Activated CD4-positive, alpha-beta T cell treated with anti-CD3 and anti-CD28 coated beads, Interleukin-2, amount 50 U/mL, for 1 hour (primary cell): ENCODE measurements at regions not wholly inside any gene's neighbourhood (a gene's known extent, or its start where the extent isn't known, plus 50 kb on each side); places are given as distances from the start of the nearest gene placed in this dataset.

ENCODE experiments used
- DNase-seq: peaks from one replicate; pipeline ENCODE4 v3.0.0-alpha.2; 2020

DNA sequence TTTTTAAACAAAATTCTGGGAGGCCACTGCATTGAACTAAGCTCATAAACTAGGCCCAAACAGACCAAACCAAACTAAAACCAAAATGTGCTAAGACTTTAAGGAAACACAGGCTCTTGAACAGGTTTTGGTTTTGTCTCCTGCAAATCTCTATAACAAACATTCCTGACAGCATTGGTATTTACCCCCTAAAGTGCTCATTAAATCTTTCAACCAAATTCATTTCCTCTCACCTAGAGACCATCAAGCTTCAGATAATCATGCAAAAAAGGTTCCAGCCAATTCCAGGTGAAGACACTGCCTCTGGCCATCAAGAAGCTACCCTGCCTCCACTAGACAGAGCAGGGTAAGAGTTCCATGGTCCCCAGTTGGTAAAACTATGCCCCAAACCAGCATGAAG lies 951.2 kb upstream of the MIR17HG start:
- no peak for DNase-seq

DNA sequence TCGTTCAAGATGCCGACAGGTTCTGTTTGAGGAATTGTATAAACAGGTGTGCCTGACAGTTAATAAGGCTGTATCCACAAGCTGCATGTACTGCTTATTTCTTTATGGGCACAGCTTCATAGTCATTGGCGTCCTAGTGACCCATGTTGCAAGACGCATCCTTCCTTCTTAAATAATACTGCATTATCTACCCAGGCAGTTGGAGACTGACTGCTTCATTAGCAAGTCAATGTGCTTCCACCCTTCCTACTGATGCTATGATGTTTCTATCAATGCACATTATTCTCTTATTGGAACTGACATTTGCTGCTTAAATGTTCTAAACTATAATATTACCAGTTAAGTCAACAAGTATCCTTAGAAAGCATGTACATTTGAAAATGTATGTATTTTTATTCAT lies 950.0 kb upstream of the MIR17HG start:
- no peak for DNase-seq

DNA sequence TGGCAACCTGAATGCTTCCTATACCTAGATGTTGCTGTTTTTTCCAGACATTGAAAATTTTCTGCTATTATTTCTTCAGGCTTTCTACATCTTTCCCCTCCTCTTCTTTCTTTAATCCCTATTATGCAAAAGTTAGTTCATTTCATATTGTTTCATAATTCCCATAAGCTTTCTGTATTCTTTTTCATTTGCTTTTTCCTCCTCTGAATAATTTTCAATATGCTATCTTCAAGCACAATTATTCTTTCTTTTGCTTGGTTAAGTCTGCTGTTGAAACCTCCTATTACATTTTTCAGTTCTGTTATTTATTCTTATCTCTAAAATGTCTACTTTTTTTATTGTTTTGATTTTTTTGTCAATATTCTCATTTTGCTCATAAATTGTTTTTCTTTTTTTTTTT lies 947.1 kb upstream of the MIR17HG start:
- DNase-seq: no peak

DNA sequence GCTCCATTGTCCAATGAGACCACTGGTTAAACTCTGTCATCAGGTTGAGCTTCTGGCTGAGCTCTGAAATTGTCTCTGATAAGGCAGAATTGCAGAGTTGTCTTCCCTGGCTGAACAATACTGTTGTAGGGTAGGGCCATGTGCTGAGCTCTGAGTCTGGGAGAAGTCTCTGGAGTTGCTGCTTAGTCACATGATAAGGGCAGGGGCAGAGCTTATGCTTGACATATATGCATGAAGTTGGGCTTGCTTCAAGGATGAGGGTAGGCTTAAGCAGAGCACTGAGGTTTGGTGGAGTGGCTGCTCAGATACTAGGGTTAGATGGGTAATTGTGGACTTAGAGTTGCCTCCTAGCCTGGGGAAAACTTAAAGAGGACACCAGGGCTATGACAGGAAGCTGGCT lies 946.3 kb upstream of the MIR17HG start:
- no peak for DNase-seq

DNA sequence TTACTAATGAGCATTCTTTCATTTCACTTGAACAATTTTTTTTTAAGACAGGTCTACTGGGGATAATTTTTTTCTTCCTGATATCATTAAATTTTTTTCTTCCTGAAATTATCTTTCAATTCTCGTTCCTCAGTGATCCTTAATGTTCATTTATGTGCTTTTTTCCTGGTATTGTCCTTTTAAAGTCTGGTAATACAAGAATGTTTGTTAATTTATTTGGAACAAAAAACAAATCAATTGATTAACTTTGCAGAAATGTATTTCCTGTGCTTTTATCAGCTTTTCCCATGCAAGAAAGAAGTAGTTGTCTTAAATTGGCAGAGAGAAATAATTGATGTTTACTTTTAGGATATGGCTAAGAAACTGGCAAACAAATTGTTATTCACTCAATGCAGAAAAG lies 945.4 kb upstream of the MIR17HG start:
- DNase-seq: no peak

DNA sequence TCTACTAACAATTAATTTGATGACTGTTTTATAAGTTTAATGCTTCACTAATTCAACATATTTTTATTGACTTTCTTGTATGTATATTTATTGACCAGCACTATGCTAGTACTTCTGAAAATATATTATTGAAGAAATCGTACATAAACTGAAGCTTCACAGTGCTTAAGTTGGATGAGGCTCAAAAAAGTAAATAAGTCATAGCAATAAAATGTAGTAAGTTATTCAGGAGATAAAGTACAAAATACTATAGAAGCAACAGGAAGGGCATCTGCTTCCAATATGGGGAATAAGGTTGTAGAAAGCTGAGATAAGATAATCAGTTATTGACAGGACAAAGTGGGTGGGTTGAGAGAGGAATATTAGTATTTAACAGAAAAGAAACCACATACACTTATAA lies 944.9 kb upstream of the MIR17HG start:
- DNase-seq: no peak

DNA sequence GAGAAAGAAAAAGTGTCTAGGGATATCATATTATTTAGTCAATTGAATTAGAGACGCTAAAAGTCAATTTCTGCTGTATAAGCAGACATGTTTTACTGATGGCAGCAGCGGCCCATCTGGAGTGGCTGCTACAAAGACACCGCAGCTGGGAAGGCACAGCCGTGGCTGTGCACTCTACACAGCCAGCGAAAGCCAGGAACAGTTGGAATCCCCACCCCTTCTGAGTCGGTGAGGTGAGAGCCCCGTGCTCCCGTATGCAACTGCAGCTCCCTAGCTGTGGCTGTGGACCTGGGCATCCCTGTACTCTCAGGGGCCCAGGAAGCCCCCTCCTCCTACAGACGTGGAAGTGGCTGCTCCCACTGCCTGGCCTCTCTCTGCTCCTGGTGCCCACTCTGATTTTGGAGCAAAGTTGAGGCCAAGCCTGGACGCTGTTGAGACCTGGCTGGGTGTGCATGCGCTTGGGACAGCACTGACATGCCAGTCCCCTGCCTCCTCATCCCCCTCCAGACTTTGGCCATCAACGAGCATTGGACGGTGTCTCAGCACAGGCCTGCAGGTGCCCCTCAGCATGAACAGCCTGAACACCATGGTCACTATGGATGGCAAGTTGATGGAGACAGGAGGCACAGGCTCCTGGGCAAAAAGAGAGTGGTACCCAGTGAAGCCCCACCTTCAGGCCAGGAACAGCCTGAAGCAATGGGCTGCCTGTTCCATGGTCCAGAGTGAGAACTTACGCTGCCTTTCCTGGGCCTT lies 944.0 kb upstream of the MIR17HG start:
- DNase-seq: no peak

DNA sequence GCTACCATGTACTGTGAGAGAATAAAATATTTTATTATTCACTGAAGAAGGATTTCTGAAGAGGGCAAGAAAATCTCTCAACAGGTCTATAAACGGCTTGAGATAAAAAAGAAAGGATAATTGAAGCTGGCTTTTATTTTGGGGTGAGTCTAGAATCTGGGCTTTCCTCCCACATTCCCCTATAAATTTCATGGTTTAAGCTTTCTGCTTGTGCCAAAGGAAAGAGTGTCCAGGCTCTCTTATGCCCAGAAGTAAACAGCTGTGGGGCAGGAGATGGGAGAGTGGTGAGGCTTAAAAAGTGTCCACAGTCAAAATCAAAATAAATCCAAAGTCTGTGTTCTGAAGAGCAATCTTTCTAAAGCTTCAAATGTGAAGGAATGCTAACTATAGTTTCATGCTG lies 942.2 kb upstream of the MIR17HG start:
- no peak for DNase-seq

DNA sequence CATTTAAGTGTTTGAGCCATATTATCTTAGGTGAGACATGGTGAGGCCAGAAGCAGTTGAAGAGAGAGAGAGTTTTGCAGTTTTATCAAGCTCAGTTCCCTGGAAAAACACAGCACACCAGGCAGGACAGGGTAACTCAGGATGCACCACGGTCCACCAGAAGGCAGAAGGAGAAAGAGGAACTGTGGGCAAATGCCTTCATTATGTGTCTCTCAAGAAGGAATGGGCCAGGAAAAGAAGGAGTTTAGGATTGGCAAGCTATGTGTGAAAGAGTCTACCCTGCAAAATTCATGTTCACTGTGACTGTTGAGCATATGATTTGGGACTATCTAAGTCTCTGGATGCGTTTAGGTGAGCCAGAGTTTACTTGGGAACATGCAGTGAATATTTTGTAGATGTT lies 934.5 kb upstream of the MIR17HG start:
- DNase-seq: no peak

DNA sequence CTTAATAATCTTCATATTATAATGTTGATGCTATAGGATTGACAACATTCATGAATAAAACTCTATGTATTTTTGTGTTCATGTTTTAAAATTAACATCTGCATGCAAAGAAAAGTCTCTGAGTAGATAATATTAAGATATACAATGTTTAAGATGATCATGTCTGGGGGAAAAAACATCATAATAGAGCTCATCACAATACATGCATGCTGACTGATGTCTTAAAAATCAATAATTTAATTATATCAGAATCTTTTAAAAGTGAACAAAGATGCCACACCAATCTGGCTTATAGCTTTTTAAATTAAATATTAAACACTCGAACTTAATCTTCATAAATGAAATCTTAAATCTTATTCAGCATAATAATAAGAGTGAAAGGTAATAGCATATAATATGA lies 933.9 kb upstream of the MIR17HG start:
- DNase-seq: no peak

DNA sequence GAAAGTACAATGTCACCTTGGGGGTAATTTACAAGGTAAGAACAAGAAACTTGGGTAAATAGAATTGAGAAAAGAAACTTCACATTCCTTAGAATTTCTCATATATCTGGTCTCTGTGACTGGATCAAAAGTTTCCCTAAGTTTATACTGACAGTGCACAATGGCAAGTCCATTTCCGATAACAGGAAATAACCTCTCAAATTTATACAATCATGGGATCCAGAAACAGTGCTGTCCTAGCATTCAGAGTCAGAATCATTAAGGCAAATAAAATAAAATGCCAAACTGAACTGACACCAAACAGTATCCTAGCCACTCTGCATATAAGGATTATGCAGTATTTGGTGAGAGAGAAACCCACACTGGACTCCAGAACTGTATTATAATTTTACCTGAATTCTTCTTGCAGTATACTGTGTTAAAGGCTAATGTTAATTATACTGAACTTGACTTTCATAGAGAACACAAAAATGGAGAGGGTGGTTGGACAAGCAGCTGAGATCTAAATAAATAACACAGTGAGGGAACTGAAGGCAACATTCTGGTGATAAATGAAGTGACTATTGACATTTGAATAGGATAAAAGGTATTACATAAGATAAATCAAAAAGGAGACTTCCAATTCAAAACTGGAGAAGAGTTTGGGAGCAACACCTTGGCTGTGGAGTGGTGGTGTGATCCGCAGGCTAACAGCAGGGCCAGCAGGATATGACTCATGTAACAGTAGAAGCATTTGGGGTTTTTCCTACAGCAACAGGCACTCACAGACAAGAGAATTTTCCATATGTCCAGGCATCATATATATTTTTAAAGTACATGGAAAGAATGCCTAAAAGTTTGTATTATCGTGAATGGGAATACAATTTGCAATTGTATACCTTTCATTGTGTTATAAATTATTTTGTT lies 932.5 kb upstream of the MIR17HG start:
- DNase-seq: no peak

DNA sequence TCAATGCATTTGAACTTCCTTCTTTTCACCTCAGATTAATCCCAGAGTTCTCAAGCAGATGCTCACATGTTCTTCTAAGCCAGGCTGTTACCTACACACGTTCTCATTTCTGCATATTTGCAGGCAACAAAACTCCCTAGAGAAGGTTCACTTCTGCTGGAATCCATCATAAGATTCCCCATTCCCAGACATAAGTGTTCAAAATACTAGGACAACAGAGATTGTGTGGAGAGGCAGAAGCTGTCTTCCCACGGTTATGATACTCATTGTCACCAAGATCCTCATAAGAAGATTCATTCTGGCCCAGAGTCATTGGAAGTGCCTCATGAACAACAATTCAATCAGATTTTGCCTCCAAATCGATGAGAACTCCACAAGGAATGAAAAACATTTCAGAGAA lies 931.6 kb upstream of the MIR17HG start:
- no peak for DNase-seq

DNA sequence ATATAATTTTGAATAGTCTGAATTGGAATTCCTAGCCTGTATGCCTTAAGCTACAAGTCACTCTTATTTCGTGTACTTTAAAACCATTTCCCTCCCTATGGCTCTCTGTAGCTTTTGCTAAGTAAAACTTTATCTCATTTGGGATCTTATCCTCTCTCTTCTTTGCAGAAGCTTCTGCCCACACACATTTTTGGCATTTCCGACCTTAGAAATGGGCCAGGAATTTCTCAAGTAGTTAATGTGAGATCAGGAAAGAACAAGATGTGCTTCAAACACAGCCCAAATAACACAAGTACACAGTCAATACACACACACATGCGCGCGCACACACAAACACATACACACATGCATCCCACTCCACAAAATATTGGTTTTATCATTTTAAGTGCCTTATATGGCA lies 931.0 kb upstream of the MIR17HG start:
- DNase-seq: no peak

DNA sequence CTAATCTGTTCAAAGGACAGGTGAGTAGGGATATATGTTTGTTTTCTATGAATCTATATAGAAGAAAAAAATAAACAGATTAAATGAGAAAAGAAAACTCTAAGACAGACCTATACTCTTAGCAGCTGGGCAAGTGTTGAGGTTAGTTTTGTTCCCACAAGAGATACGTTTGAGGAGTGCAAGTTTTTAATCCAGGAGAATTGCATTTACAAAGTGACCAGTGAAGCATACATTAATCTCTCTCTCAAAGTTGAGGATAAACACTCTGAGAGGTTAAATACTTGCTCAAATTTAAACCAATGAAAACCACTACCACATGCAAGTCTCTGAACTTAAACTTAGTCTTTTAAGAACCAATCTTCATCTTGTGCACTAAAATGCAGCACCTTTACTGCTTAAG lies 930.5 kb upstream of the MIR17HG start:
- no peak for DNase-seq

DNA sequence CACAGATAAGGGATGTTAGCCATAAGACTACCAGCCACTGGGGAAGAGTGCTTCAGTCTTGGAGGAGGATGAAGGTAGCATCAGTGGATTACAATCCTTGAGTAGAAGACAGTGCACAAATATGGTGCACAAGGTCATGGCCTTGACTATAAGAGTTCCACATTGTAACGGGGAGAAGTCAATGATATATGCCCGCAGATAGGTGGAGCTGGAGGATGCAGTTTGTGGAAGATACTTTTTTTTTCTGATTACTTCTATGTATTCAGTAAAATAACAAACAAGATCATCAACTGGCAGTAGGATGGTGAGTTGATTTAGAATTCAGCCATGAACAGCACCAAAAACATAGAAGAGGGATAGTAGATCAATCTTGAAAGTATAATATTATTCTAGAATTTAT lies 926.8 kb upstream of the MIR17HG start:
- no peak for DNase-seq

DNA sequence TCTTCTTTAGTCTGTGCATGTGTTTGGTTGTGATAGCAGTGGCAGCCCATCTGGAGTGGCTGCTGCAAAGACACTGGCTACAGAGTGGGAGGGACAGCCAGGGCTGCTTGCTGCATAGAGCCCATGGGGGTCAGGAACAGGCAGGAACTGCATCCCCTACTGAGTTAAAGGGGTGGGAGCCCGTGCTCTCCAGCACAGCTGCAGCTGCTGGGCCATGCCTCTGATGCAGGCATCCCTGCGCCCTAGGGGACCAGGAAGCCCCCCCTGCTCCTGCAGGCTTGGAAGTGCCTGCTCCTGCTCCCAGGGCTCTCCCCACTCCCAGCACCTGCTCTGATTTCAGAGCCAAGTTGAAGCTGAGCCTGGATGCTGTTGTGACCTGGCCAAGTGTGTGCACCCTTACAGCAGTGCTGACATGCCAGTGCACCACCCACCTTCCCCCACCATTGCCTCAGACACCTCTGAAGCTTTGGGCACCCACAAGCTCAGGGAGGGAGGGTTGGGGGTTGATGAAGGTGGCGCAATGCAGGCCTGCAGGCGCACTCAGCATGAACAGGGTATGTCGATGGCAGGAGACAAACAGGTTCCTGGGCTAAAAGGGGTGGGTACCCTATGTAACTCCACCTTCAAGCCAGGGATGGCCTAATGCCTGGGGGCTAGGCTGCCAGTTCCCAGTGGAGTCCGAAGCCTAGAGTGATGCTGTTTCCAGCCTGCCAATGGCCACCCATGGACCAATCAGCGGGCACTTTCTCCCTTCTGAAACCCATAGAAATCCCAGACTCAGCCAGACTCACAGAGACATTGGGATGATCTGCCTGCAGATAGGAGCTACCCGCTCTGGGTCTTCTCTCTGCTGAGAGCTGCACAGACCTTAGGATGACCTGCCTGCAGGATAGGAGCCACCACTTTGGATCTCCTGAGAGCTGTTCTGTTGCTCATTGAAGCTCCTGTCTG lies 919.9 kb upstream of the MIR17HG start:
- DNase-seq: no peak

DNA sequence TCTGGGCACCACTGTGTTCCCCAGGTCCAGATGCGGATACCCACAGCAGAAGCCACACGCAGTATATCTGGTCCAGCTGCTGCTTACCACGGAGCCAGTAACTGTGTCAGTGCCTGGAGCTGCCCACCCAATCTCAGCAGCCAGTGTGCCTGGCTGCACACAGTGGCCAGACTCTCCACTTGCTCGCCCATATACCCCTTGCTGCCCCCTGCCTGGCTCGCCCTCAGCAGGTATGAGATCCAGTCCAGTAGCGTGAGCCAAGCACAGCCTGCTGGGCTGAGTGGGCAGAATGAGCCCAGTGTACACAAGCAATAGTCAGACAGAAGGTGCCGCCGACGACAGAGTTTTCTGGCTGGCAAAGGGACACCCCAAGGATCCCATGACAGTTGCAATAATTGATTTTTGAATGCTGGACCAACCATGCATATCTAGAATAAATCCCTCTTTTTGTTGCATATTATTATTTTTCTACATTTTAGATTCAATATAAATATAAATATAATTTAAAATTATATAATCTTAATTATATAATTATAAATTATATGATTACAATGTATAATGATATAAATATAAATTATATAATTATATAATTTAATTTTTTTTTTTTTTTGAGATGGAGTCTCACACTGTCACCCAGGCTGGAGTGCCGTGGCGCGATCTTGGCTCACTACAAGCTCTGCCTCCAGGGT lies 918.8 kb upstream of the MIR17HG start:
- no peak for DNase-seq

DNA sequence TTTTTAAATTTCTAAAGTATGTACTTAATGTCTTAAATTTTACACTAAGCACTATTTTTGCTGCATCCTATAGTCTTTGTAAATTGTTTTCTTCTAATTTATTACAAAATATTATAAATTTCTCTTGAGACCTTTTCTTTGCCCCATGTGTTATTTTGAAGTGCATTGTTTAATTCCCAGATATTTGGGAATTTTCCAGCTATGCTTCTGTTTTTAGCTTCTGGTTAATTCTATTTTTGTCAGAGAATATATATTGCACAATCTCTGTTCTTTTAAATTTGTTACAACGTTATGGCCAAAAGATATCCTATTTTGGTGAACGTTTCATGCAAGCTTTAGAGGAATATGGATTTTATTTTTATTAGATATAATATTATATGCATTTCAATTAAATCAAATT lies 917.4 kb upstream of the MIR17HG start:
- no peak for DNase-seq

DNA sequence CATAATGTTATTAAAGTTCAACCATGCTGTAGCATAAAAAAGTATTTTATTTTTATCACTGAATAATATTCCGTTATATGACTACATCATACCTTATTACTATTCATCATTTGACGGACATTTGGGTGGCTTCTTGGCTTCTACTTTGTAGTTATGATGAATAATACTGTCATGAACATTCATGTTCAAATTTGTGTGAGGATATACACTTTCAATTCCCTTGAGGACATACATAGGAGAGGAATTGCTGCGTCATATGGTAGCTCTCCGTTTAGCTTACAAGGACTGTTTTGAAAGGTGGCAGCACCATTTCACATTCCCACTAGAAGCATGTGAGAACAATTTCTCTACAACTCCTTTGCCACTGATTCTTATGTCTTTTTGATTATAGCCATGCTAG lies 910.8 kb upstream of the MIR17HG start:
- DNase-seq: no peak

DNA sequence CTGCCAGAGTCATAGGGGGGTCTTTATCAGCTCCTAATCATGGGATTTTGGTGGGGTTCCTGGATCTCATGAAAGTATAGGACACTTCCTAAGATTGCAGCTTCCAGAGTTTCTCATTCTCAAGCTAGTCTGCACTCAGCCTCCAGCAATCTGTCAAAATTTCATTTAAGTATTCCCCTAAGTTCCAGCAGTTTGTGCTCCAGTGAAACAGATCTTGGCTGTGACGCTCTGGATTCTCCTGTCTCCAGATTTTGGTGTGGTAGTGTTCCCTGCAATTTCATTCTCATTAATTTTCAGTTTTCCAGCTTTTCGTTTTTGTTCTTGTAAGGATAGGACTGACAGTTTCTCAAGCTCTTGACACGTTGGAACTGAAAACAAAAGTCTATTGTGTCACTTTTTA lies 908.9 kb upstream of the MIR17HG start:
- DNase-seq: no peak

DNA sequence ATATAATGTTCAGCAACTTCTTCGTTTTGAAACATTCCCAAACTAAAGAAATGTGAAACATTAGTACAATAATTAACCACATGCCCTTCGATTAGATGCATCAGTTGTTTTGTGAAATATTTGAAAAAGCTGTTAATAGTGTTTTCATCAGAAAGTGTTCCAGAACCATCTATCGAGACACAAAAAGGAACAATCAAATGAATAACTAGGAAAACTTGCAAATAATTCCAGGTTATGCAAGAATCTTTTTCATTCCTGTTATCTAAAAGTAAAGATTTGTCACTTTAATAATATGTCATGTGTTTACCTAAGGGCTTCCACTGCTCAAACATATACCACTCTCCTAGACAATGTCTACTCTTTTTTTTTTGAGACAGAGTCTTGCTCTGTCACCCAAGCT lies 904.2 kb upstream of the MIR17HG start:
- DNase-seq: no peak

DNA sequence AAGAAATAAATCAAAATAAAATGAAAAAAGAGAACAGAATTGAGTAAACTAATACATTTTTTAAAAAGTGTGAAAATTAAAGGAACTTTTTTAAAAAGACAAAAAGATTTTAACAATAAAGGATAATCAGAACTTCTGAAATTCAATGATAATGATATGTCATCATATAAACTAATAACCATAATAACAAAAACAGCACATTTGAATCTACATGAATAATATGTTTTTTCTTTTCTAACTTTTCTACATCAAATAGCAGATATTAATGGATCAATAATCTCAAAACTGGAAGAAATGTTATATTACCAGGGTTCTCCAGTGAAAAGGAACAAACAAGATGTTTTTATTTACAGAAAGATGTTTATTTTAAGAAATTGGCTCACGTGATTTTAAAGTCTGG lies 903.3 kb upstream of the MIR17HG start:
- DNase-seq: no peak

DNA sequence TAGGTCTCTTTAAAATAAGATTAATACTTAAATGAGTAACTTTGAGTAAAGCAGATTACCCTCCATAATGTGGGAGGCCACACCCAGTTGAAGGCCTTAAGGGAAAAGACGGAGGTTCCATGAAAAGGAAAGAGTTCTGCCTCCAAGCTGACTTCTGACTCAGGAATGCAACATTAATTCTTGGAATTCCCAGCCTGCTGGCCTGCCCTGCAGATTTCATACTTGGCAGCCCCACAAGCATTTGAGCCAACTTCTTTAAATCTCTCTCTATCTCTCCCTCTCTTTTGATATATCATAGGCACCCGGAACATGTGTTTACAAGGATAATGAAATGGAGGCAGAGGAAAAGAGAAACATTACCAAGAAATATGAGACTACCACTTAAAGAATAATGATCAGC lies 902.3 kb upstream of the MIR17HG start:
- DNase-seq: no peak
